Thyroid gland (tissue), 4 donors: ENCODE measurements at regions not wholly inside any gene's neighbourhood (a gene's known extent, or its start where the extent isn't known, plus 50 kb on each side); places are given as distances from the start of the nearest gene placed in this dataset.

ENCODE experiments used
- POLR2A ChIP-seq, 2 donors: fragments of 450-650 bp; IDR thresholded peaks; one replicate each; pipeline ENCODE4 v1.6.1; 2017; ENCODE audit warnings: antibody characterized with exemption in 2 of 2, mild to moderate bottlenecking in 2 of 2, moderate library complexity in 1 of 2
- TF ChIP-seq, protein P1 (sequence below), 6 experiments: fragments of 200-600 bp in 3 of 6; fragments of 450-650 bp in 3 of 6; sonication (generic) in 3 of 6; IDR thresholded peaks; one replicate each; pipeline ENCODE4 v1.5.1; 2016 to 2019; ENCODE audit warnings: antibody characterized with exemption in 6 of 6, mild to moderate bottlenecking in 2 of 6, inconsistent platforms in 1 of 6, moderate library complexity in 1 of 6

DNA sequence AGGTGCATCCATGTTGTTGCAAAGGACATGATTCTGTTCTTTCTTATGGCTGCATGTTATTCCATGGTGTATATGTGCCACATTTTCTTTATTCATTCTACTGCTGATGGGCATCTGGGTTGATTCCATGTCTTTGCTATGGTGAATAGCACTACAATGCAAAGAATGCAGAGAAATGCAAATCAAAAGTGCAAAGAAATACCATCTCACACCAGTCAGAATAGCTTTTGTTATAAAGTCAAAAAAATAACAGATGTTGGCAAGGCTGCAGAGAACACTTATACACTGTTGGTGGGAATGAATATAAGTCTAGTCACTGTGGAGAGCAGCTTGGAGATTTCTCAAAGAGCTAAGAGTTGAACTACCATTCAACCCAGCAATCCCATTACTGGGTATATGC, 99.2 kb downstream of the DHRS2 start:
- TF ChIP-seq, protein P1, sequence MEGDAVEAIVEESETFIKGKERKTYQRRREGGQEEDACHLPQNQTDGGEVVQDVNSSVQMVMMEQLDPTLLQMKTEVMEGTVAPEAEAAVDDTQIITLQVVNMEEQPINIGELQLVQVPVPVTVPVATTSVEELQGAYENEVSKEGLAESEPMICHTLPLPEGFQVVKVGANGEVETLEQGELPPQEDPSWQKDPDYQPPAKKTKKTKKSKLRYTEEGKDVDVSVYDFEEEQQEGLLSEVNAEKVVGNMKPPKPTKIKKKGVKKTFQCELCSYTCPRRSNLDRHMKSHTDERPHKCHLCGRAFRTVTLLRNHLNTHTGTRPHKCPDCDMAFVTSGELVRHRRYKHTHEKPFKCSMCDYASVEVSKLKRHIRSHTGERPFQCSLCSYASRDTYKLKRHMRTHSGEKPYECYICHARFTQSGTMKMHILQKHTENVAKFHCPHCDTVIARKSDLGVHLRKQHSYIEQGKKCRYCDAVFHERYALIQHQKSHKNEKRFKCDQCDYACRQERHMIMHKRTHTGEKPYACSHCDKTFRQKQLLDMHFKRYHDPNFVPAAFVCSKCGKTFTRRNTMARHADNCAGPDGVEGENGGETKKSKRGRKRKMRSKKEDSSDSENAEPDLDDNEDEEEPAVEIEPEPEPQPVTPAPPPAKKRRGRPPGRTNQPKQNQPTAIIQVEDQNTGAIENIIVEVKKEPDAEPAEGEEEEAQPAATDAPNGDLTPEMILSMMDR (IDR thresholded peaks at IDR 0.05) = no peak
- no peak for TF ChIP-seq POLR2A (IDR thresholded peaks at IDR 0.05)
